ENCODE measurements at regions not wholly inside any gene's neighbourhood (a gene's known extent, or its start where the extent isn't known, plus 50 kb on each side); places are given as distances from the start of the nearest gene placed in this dataset.

DNA sequence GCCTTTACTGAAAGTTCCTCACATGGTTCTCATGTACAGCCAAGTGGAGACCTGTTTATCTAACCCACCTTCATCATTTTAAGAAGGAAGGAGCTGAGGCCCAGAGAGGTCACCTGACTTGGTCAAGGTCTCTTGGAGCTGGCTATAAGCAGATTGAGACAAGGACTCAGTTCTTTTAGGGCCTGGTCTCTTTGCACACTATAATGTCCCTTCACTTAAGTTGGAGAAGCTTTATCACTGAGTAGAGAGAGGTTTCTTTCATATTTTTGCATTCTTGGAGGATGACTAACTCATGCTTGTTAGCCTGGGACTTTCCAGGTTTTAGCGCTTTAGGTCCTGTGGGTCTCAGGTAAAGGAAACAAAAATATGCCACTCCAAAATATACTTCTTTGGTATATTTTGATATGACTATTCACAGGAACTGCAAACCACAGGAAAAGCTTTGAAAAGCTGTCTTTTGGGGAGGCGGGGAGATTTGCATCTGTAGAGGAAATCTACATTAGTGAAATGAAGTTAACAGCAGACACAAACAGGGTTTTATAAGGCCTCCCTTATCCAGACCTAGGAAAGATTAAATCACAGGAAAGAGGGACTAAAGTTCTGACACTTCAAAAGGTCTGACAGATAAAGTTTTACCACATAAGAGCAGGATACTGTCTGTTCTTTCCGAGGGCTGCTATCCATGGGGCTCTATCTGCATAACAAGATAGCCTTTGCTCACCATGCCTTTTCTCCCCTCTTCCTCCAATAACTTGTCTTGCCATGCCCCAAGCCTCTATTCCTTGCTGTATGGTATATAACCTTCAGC lies 95.8 kb upstream of the ANKRD55 start:
- no peak overlapping the region for H3K4me3 ChIP-seq
- peak overlapping the region; percentile 90 for H3K27ac ChIP-seq
- no peaks in the 10 kb centered on the region for H3K9me3 ChIP-seq (ENCODE audit: insufficient read depth, low read depth)
- no peaks in the 10 kb centered on the region for H3K9me2 ChIP-seq (ENCODE audit: insufficient read depth)
- DNase-seq: peak; percentile 13 to 87
- TF ChIP-seq EZH2 (IDR thresholded peaks at IDR 0.05; ENCODE audit: low read depth): no peak
- TF ChIP-seq, protein P1, sequence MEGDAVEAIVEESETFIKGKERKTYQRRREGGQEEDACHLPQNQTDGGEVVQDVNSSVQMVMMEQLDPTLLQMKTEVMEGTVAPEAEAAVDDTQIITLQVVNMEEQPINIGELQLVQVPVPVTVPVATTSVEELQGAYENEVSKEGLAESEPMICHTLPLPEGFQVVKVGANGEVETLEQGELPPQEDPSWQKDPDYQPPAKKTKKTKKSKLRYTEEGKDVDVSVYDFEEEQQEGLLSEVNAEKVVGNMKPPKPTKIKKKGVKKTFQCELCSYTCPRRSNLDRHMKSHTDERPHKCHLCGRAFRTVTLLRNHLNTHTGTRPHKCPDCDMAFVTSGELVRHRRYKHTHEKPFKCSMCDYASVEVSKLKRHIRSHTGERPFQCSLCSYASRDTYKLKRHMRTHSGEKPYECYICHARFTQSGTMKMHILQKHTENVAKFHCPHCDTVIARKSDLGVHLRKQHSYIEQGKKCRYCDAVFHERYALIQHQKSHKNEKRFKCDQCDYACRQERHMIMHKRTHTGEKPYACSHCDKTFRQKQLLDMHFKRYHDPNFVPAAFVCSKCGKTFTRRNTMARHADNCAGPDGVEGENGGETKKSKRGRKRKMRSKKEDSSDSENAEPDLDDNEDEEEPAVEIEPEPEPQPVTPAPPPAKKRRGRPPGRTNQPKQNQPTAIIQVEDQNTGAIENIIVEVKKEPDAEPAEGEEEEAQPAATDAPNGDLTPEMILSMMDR (conservative IDR thresholded peaks at IDR 0.05): no peak
- H3K79me2 ChIP-seq (ENCODE audit: low read depth): no peaks in the 10 kb centered on the region
- intact Hi-C loops (cut with micrococcal nuclease; ENCODE audit: unreplicated experiment): no loop called here
- CTCF ChIA-PET: interaction anchor here (0.6 kb wide), 1 partner anchor 862 kb away, joined by 5 read pairs; no protein-coding TSS in a partner anchor
- peaks cover 15% of the 10 kb centered on the region for H3F3A ChIP-seq (ENCODE audit: insufficient read depth, low read depth)
- H3K36me3 ChIP-seq (ENCODE audit: low read depth): no peaks in the 10 kb centered on the region
- POLR2A ChIA-PET (ENCODE audit: unreplicated experiment): interaction anchor here (0.6 to 1.1 kb wide), 4 partner anchors 65 to 845 kb away, joined by 4 to 7 read pairs (median 6); no protein-coding TSS in a partner anchor
- H3K4me2 ChIP-seq: peak overlapping the region; percentile 54
- no TSS peak for BruUV-seq (replicated peaks)
- no peaks in the 10 kb centered on the region for H4K20me1 ChIP-seq (ENCODE audit: insufficient read depth)
- peak overlapping the region; percentile 63; the same call in 1 of the 2 replicates for H2AFZ ChIP-seq
- peaks cover 37% of the 10 kb centered on the region for H3K4me1 ChIP-seq (replicated peaks; ENCODE audit: insufficient read depth)
- H3K27me3 ChIP-seq (ENCODE audit: insufficient read depth, low read depth): no peaks in the 10 kb centered on the region

DNA sequence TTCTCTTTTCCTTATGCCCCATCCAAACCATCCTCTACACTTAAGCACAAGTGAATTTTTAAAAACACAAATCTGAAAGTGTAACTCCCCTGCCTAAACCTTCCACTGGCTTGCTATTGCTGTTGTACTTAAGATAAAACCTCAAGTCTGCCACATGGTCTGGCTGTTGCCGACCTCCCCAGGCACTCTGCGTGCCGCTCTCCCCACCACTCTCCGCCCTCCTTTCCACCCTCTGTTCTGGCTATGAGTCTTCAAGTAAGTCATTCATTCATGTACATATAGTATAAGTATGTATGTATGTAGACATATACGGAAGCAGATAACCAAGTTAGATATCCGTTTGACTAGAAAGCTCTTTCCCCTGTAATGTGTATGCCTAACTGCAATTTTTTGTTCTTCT lies 94.7 kb upstream of the ANKRD55 start:
- intact Hi-C loops (cut with micrococcal nuclease; ENCODE audit: unreplicated experiment): no loop called here
- H3K4me2 ChIP-seq: no peak overlapping the region
- H3K9me3 ChIP-seq (ENCODE audit: insufficient read depth, low read depth): no peaks in the 10 kb centered on the region
- H3K79me2 ChIP-seq (ENCODE audit: low read depth): no peaks in the 10 kb centered on the region
- peak overlapping the region; percentile 90 for H3K27ac ChIP-seq
- H3K4me1 ChIP-seq (replicated peaks; ENCODE audit: insufficient read depth): peaks cover 48% of the 10 kb centered on the region
- H4K20me1 ChIP-seq (ENCODE audit: insufficient read depth): no peaks in the 10 kb centered on the region
- BruUV-seq (replicated peaks): no TSS peak
- ChIA-PET CTCF (no interaction called here), POLR2A (ENCODE audit: unreplicated experiment) (no interaction called here)
- H3K9me2 ChIP-seq (ENCODE audit: insufficient read depth): no peaks in the 10 kb centered on the region
- no peak overlapping the region for H3K4me3 ChIP-seq
- H2AFZ ChIP-seq: no peak overlapping the region
- H3K27me3 ChIP-seq (ENCODE audit: insufficient read depth, low read depth): no peaks in the 10 kb centered on the region
- H3F3A ChIP-seq (ENCODE audit: insufficient read depth, low read depth): peaks cover 27% of the 10 kb centered on the region
- no peaks in the 10 kb centered on the region for H3K36me3 ChIP-seq (ENCODE audit: low read depth)
- DNase-seq: no peak
- no peak for TF ChIP-seq EZH2 (IDR thresholded peaks at IDR 0.05; ENCODE audit: low read depth)
- TF ChIP-seq, protein P1 (conservative IDR thresholded peaks at IDR 0.05): no peak

DNA sequence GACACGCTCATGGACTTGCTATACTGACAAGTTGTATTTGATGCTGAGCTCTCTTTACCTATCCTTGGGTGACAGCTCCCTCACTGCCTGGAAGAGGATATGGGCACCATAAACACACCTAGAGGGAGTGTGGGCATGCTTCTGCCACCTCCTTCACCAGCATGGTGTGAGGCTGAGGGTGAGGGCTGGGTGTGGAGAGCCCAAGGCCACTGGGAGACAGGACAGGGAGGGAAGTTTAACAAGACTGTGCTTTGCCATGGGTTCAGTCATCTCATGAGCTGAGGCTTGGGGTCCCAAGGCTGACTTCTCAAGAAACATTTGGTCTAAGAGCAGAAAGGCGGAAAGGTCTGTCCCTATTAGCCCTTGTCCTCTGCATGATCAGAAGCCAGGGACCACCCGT lies 93.6 kb upstream of the ANKRD55 start:
- BruUV-seq (replicated peaks): no TSS peak
- CTCF ChIA-PET: no interaction called here
- Histone ChIP-seq H3K4me1 (replicated peaks; ENCODE audit: insufficient read depth) (peaks cover 48% of the 10 kb centered on the region), H3K79me2 (ENCODE audit: low read depth) (no peaks in the 10 kb centered on the region), H3K36me3 (ENCODE audit: low read depth) (no peaks in the 10 kb centered on the region), H3K4me2 (no peak overlapping the region), H3K27me3 (ENCODE audit: insufficient read depth, low read depth) (no peaks in the 10 kb centered on the region), H3K9me3 (ENCODE audit: insufficient read depth, low read depth) (no peaks in the 10 kb centered on the region), H2AFZ (no peak overlapping the region), H3F3A (ENCODE audit: insufficient read depth, low read depth) (peaks cover 29% of the 10 kb centered on the region), H3K27ac (no peak overlapping the region), H3K4me3 (no peak overlapping the region), H4K20me1 (ENCODE audit: insufficient read depth) (no peaks in the 10 kb centered on the region), H3K9me2 (ENCODE audit: insufficient read depth) (no peaks in the 10 kb centered on the region)
- POLR2A ChIA-PET (ENCODE audit: unreplicated experiment): no interaction called here
- TF ChIP-seq, protein P1 (conservative IDR thresholded peaks at IDR 0.05): no peak
- no peak for TF ChIP-seq EZH2 (IDR thresholded peaks at IDR 0.05; ENCODE audit: low read depth)
- no peak for DNase-seq
- intact Hi-C loops (cut with micrococcal nuclease; ENCODE audit: unreplicated experiment): no loop called here

Measured in PC-9 (cell line).